NT2/D1 (cell line): ENCODE measurements at regions not wholly inside any gene's neighbourhood (a gene's known extent, or its start where the extent isn't known, plus 50 kb on each side); places are given as distances from the start of the nearest gene placed in this dataset.

Experiments
- DNase-seq: peaks from one replicate; pipeline ENCODE4 v3.0.0-alpha.2; 2011; ENCODE audit warnings: low read depth, low spot score
- H3K27me3 ChIP-seq: 2 replicates; pipeline ENCODE4 v1.6.0; 2011; ENCODE audit warnings: mild to moderate bottlenecking; ENCODE audit not compliant: insufficient read length, insufficient read depth
- H3K36me3 ChIP-seq: 2 replicates; pipeline ENCODE4 v1.6.1; 2011; ENCODE audit warnings: mild to moderate bottlenecking, low read length, mixed read lengths; ENCODE audit not compliant: insufficient read depth, insufficient read length
- H3K4me1 ChIP-seq: 2 replicates; pipeline ENCODE4 v1.5.1; 2011; ENCODE audit not compliant: insufficient read depth, insufficient read length
- H3K4me3 ChIP-seq: 2 replicates; pipeline ENCODE4 v1.5.1; 2011; ENCODE audit warnings: low read depth; ENCODE audit not compliant: insufficient read length
- H3K9ac ChIP-seq: 2 replicates; pipeline ENCODE4 v1.6.0; 2011; ENCODE audit warnings: low read depth; ENCODE audit not compliant: insufficient read length
- H3K9me3 ChIP-seq: 2 replicates; pipeline ENCODE4 v1.5.1; 2011; ENCODE audit warnings: mild to moderate bottlenecking, low read length; ENCODE audit not compliant: insufficient read depth
- SUZ12 ChIP-seq: IDR thresholded peaks from 2 replicates; pipeline ENCODE4 v1.6.1; 2011; ENCODE audit not compliant: insufficient read length, insufficient read depth; ENCODE audit errors: extremely low read depth
- YY1 ChIP-seq: IDR thresholded peaks from 2 replicates; pipeline ENCODE4 v1.6.1; 2011; ENCODE audit not compliant: insufficient read length, insufficient read depth
- ZNF274 ChIP-seq: IDR thresholded peaks from 2 replicates; pipeline ENCODE4 v1.6.1; 2011; ENCODE audit warnings: mild to moderate bottlenecking, low read depth, low read length

GRCh38 chr6:147128056-147128455 lies 76.2 kb upstream of the STXBP5 start:
- no peak for DNase-seq
- no peak overlapping the region for H3K9ac ChIP-seq
- TF ChIP-seq ZNF274 (no peak), YY1 (no peak), SUZ12 (no peak)
- H3K9me3 ChIP-seq: no peaks in the 10 kb centered on the region
- no peaks in the 10 kb centered on the region for H3K27me3 ChIP-seq
- no peaks in the 10 kb centered on the region for H3K36me3 ChIP-seq
- H3K4me3 ChIP-seq: no peak overlapping the region
- no peaks in the 10 kb centered on the region for H3K4me1 ChIP-seq

- no peaks in the 10 kb centered on the region for H3K36me3 ChIP-seq
- no peaks in the 10 kb centered on the region for H3K9me3 ChIP-seq
- TF ChIP-seq YY1 (no peak), ZNF274 (no peak), SUZ12 (no peak)
- no peak for DNase-seq
- no peak overlapping the region for H3K4me3 ChIP-seq
- H3K9ac ChIP-seq: no peak overlapping the region
- no peaks in the 10 kb centered on the region for H3K27me3 ChIP-seq
- H3K4me1 ChIP-seq: no peaks in the 10 kb centered on the region
Observed at GRCh38 chr6:147131532-147132128, 72.6 kb upstream of the STXBP5 start.

DNA sequence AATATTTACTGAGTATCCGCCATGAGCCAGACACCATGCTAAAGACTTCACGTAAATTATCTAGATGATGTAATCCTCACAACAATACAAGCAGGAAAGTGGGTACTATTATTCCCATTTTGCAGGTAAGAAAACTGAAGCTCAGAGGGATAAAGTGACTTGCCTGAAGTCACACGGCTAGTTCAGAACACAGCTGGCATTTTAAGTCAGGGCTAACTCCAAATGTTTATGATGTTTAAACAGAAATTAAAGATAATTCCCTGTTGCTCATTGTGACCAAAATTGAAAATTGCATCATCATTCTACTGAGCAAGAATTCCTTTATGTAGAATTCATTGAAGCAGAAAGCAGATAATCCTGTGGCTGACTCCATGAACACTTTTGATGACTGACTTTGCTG lies 71.3 kb upstream of the STXBP5 start:
- DNase-seq: no peak
- Histone ChIP-seq H3K4me1 (no peaks in the 10 kb centered on the region), H3K9me3 (no peaks in the 10 kb centered on the region), H3K4me3 (no peak overlapping the region), H3K36me3 (no peaks in the 10 kb centered on the region), H3K27me3 (no peaks in the 10 kb centered on the region), H3K9ac (no peak overlapping the region)
- TF ChIP-seq YY1: no peak

GRCh38 chr6:147133669-147134068 lies 70.5 kb upstream of the STXBP5 start:
- no peaks in the 10 kb centered on the region for H3K4me1 ChIP-seq
- no peaks in the 10 kb centered on the region for H3K9me3 ChIP-seq
- H3K4me3 ChIP-seq: no peak overlapping the region
- DNase-seq: no peak
- H3K27me3 ChIP-seq: no peaks in the 10 kb centered on the region
- TF ChIP-seq YY1 (no peak), SUZ12 (no peak), ZNF274 (no peak)
- no peak overlapping the region for H3K9ac ChIP-seq
- H3K36me3 ChIP-seq: no peaks in the 10 kb centered on the region

DNA sequence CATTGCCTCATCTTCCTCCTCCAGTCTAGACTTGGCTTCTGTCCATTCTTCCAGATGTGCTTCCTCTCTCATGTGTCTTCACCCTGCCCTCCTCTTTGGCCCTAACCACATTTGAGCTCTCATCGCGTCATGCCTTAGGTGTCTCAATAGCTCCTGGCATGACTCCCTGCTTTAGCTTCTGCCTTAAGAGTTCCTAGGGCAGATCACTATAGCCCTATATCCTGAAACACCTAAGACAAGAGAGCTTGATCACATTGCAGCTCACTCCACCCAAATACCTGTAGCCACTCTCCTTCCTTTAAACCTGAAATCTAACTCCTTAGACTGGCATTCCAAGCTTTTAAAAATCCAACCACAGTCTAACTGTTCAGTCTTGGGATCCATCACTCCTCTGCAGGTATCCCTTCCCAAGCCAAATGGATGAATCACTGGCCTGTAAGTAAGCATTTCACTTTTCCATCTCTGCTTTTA lies 69.0 kb upstream of the STXBP5 start:
- Histone ChIP-seq H3K36me3 (no peaks in the 10 kb centered on the region), H3K4me1 (no peaks in the 10 kb centered on the region), H3K27me3 (no peaks in the 10 kb centered on the region), H3K4me3 (no peak overlapping the region), H3K9me3 (no peaks in the 10 kb centered on the region), H3K9ac (no peak overlapping the region)
- no peak for TF ChIP-seq YY1
- no peak for TF ChIP-seq ZNF274
- no peak for TF ChIP-seq SUZ12
- no peak for DNase-seq

GRCh38 chr6:147136057-147136456 lies 68.2 kb upstream of the STXBP5 start:
- H3K36me3 ChIP-seq: no peaks in the 10 kb centered on the region
- TF ChIP-seq ZNF274 (no peak), SUZ12 (no peak), YY1 (no peak)
- H3K4me1 ChIP-seq: no peaks in the 10 kb centered on the region
- H3K9me3 ChIP-seq: no peaks in the 10 kb centered on the region
- H3K27me3 ChIP-seq: no peaks in the 10 kb centered on the region
- H3K4me3 ChIP-seq: no peak overlapping the region
- no peak for DNase-seq
- no peak overlapping the region for H3K9ac ChIP-seq

DNA sequence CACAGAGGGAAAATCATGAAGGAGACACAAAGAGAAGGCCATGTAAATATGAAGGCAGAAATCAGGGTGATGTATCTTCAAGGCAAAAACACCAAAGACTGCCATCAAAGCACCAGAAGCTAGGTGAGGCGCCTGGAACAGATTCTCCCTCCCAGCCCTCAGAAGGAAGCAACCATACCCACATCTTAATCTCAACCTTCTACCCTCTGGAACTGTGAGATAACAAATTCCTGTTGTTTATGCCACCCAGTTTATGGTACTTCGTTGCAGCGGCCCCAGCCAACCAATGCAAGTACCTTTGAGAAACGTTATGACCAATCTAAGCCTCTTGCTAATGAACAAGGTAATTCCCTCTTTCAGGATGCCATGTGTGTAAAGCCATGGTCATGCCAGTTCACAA lies 66.2 kb upstream of the STXBP5 start:
- Histone ChIP-seq H3K4me1 (no peaks in the 10 kb centered on the region), H3K27me3 (no peaks in the 10 kb centered on the region), H3K4me3 (no peak overlapping the region), H3K9ac (no peak overlapping the region), H3K9me3 (no peaks in the 10 kb centered on the region), H3K36me3 (no peaks in the 10 kb centered on the region)
- no peak for DNase-seq
- TF ChIP-seq ZNF274 (no peak), SUZ12 (no peak), YY1 (no peak)

DNA sequence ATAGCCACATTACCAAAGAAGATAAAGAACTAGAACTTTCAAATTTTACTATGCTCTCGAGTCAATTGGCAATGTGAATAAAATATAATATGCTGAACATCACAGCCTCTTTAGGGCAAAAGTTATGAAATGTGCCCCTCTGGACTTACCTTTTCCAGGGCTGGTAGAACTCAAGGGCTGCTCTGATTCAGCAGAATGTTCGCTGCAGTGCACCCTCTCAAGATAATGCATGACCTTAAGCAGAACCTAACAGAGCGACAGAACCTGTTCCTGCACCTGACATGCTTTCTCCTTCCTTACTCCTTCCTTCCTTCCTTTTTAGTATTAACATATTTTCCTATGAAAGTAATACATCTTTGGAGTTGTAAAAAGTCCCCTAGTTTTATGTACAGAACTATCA lies 65.4 kb upstream of the STXBP5 start:
- H3K4me3 ChIP-seq: no peak overlapping the region
- no peak overlapping the region for H3K9ac ChIP-seq
- H3K27me3 ChIP-seq: no peaks in the 10 kb centered on the region
- H3K4me1 ChIP-seq: no peaks in the 10 kb centered on the region
- no peaks in the 10 kb centered on the region for H3K9me3 ChIP-seq
- no peaks in the 10 kb centered on the region for H3K36me3 ChIP-seq
- no peak for TF ChIP-seq SUZ12
- no peak for TF ChIP-seq ZNF274
- no peak for TF ChIP-seq YY1
- DNase-seq: no peak
